K562 (cell line): ENCODE measurements at regions not wholly inside any gene's neighbourhood (a gene's known extent, or its start where the extent isn't known, plus 50 kb on each side); places are given as distances from the start of the nearest gene placed in this dataset.

ENCODE experiments used
- ATAC-seq: fragments of 200-7000 bp; cut with Tn5 transposase; 3 replicates; pipeline ENCODE4 v1.9.1; 2020; ENCODE audit warnings: moderate library complexity
- BruUV-seq: library from RNA; stranded (reverse); fragments of 400-500 nt; replicated peaks from 2 replicates; lab custom pipeline; 2021; lab: Mats Ljungman, UMichigan
- CTCF ChIA-PET: fragments of 300-600 bp; formaldehyde crosslinking; extraction: SDS; loops from one replicate; lab custom pipeline; 2021; ENCODE audit warnings: low intra/inter-chr PET ratio; lab: Yijun Ruan, JAX
- POLR2A ChIA-PET: fragments of 300-600, 350-650 bp; sonication (Branson Sonifier 250); formaldehyde crosslinking; extraction: SDS; loops from one replicate; lab custom pipeline; 2021; ENCODE audit warnings: antibody characterized with exemption, inconsistent platforms; lab: Yijun Ruan, JAX
- DNase-seq, 4 experiments: peaks; one replicate each; pipeline versions ENCODE4 v3.0.0 to v3.0.0-alpha.2; 2011 to 2018; ENCODE audit warnings: low spot score in 3 of 4, mixed read lengths in 3 of 4; ENCODE audit errors: extremely low read depth in 1 of 4
- FAIRE-seq: peaks from 2 replicates; lab custom pipeline; 2011; peaks lifted over from hg19 to GRCh38; lab: Jason Lieb, UNC
- H2AFZ ChIP-seq: 2 replicates; pipeline ENCODE4 v1.6.0; 2011; ENCODE audit warnings: low read depth, low read length, control low read depth, inconsistent platforms
- H3K27ac ChIP-seq: fragments of 200-600 bp; 3 replicates; pipeline ENCODE4 v1.8.0; 2011; ENCODE audit warnings: low read depth, mild to moderate bottlenecking, control low read depth, inconsistent platforms, low read length, moderate library complexity, mixed read lengths; ENCODE audit errors: extremely low read depth
- H3K27me3 ChIP-seq, 2 experiments: fragments of 300-600 bp in 1 of 2; 2 replicates in 1 of 2; 3 replicates in 1 of 2; pipeline versions ENCODE4 v1.6.0 to v1.8.0; 2011; ENCODE audit warnings: inconsistent platforms in 2 of 2, low read length in 2 of 2, mild to moderate bottlenecking in 1 of 2, mixed read lengths in 1 of 2, moderate library complexity in 1 of 2; ENCODE audit not compliant: control insufficient read depth in 2 of 2, insufficient read depth in 2 of 2
- H3K36me3 ChIP-seq: fragments of 300-600 bp; 3 replicates; pipeline ENCODE4 v1.8.0; 2011; ENCODE audit warnings: mild to moderate bottlenecking, low read length, inconsistent platforms; ENCODE audit not compliant: control insufficient read depth, insufficient read depth
- H3K4me1 ChIP-seq, 2 experiments: fragments of 200-600 bp in 1 of 2; replicated peaks in 1 of 2; 2 replicates in 1 of 2; 3 replicates in 1 of 2; pipeline versions ENCODE4 v1.5.1 to v1.8.0; 2011; ENCODE audit warnings: inconsistent platforms in 2 of 2, low read length in 2 of 2, mild to moderate bottlenecking in 1 of 2, mixed read lengths in 1 of 2, moderate library complexity in 1 of 2; ENCODE audit not compliant: control insufficient read depth in 2 of 2, insufficient read depth in 2 of 2
- H3K4me2 ChIP-seq: 2 replicates; pipeline ENCODE4 v1.6.1; 2011; ENCODE audit warnings: low read length, control low read depth, inconsistent platforms, mixed read lengths; ENCODE audit not compliant: insufficient read depth
- H3K4me3 ChIP-seq: fragments of 200-600 bp; sonication (generic), shearing (Covaris generic); 2 replicates; pipeline ENCODE4 v1.5.1; 2016; ENCODE audit warnings: control low read depth, inconsistent platforms
- H3K79me2 ChIP-seq: fragments of 200-600 bp; 3 replicates; pipeline ENCODE4 v1.8.0; 2011; ENCODE audit warnings: low read length, inconsistent platforms; ENCODE audit not compliant: control insufficient read depth, insufficient read depth
- H3K9ac ChIP-seq, 2 experiments: 2 replicates each; pipeline versions ENCODE4 v1.6.0 to v1.6.1; 2011; ENCODE audit warnings: low read depth in 2 of 2, low read length in 2 of 2, control low read depth in 1 of 2, inconsistent platforms in 1 of 2, mild to moderate bottlenecking in 1 of 2, mixed read lengths in 1 of 2; ENCODE audit not compliant: insufficient read depth in 1 of 2
- H3K9me1 ChIP-seq: one replicate; pipeline ENCODE4 v1.6.0; 2011; ENCODE audit warnings: inconsistent platforms, mild to moderate bottlenecking, low read length, moderate library complexity; ENCODE audit not compliant: control insufficient read depth, insufficient read depth
- H3K9me3 ChIP-seq: replicated peaks from 2 replicates; pipeline ENCODE4 v1.5.1; 2011; ENCODE audit warnings: low read depth, low read length, inconsistent platforms; ENCODE audit not compliant: control insufficient read depth, insufficient read depth
- H4K20me1 ChIP-seq: replicated peaks from 2 replicates; pipeline ENCODE4 v1.6.1; 2011; ENCODE audit warnings: low read length, inconsistent platforms, mixed read lengths; ENCODE audit not compliant: control insufficient read depth, insufficient read depth
- ARHGAP35 ChIP-seq: fragments of 450-650 bp; IDR thresholded peaks from 2 replicates; pipeline ENCODE4 v1.6.1; 2018; ENCODE audit not compliant: partially characterized antibody
- ESRRB ChIP-seq: fragments of 250-450 bp; sonication (Bioruptor Pico); IDR thresholded peaks from 2 replicates; pipeline ENCODE4 v1.5.0; 2020; ENCODE audit warnings: mild to moderate bottlenecking, moderate library complexity, borderline replicate concordance
- EZH2 ChIP-seq: IDR thresholded peaks from 2 replicates; pipeline ENCODE4 v1.6.1; 2012; ENCODE audit warnings: low read depth, mild to moderate bottlenecking, inconsistent platforms, low read length, borderline replicate concordance
- FIP1L1 ChIP-seq: fragments of 200-400 bp; formaldehyde crosslinking; IDR thresholded peaks from 2 replicates; pipeline ENCODE4 v1.6.1; 2018; ENCODE audit warnings: mild to moderate bottlenecking, low read depth, low read length; ENCODE audit not compliant: poor library complexity, severe bottlenecking
- NONO ChIP-seq, 2 experiments: fragments of 200-400 bp in 1 of 2; fragments of 450-650 bp in 1 of 2; formaldehyde crosslinking in 1 of 2; IDR thresholded peaks; 2 replicates each; pipeline ENCODE4 v1.6.1; 2017; ENCODE audit warnings: low read depth in 2 of 2, mild to moderate bottlenecking in 2 of 2, moderate library complexity in 2 of 2, low read length in 1 of 2
- ZNF165 ChIP-seq: fragments of 250-450 bp; sonication (Bioruptor Pico); IDR thresholded peaks from 2 replicates; pipeline ENCODE4 v1.4.0; 2020; ENCODE audit warnings: borderline replicate concordance
- ZNF175 ChIP-seq: fragments of 200-800 bp; sonication (Bioruptor generic); IDR thresholded peaks from 2 replicates; pipeline ENCODE4 v1.6.1; 2016; ENCODE audit warnings: low read depth, mild to moderate bottlenecking, missing genetic modification characterization, missing compliant biosample characterization
- ZNF263 ChIP-seq: sonication (generic); formaldehyde crosslinking; IDR thresholded peaks from 2 replicates; pipeline ENCODE4 v1.8.0; 2022; ENCODE audit warnings: mild to moderate bottlenecking, missing genetic modification reagents, borderline replicate concordance
- ZNF717 ChIP-seq: fragments of 250-450 bp; sonication (Bioruptor Pico); IDR thresholded peaks from 2 replicates; pipeline ENCODE4 v1.5.0; 2021
- ZNF766 ChIP-seq: fragments of 200-800 bp; sonication (Bioruptor generic); conservative IDR thresholded peaks from 2 replicates; pipeline ENCODE4 v1.6.1; 2016; ENCODE audit warnings: missing genetic modification characterization, missing compliant biosample characterization
- WGBS: fragments of 100-300 bp; shearing (Covaris generic); methylation state at CpG from one replicate; pipeline ENCODE4 v1.1.6; 2016; ENCODE audit warnings: low coverage, mixed read lengths; ENCODE audit not compliant: insufficient coverage; ENCODE audit errors: missing lambda C conversion rate; 5-methylcytosine and 5-hydroxymethylcytosine counted together
- in situ Hi-C: fragments of 300-500 bp; cut with MboI; formaldehyde crosslinking; loops from 4 replicates; pipeline ENCODE4 v1.15.0; 2018; ENCODE audit warnings: inconsistent platforms, mixed read lengths
- intact Hi-C: fragments of 100-400 bp; cut with micrococcal nuclease; formaldehyde crosslinking; loops from 2 replicates; pipeline ENCODE4 v1.14.2; 2022
- TF ChIP-seq, protein P1 (sequence below): fragments of 450-650 bp; IDR thresholded peaks from 2 replicates; pipeline ENCODE4 v1.6.1; 2017; ENCODE audit warnings: antibody characterized with exemption, mild to moderate bottlenecking
- TF ChIP-seq, protein P2 (sequence below): fragments of 250-450 bp; sonication (Bioruptor Pico); IDR thresholded peaks from 2 replicates; pipeline ENCODE4 v1.8.0; 2022; ENCODE audit warnings: moderate library complexity, mild to moderate bottlenecking, inconsistent platforms
- TF ChIP-seq, protein P3 (sequence below): fragments of 450-650 bp; formaldehyde crosslinking; conservative IDR thresholded peaks from 2 replicates; pipeline ENCODE4 v1.4.0; 2022; ENCODE audit warnings: mild to moderate bottlenecking, missing genetic modification characterization

DNA sequence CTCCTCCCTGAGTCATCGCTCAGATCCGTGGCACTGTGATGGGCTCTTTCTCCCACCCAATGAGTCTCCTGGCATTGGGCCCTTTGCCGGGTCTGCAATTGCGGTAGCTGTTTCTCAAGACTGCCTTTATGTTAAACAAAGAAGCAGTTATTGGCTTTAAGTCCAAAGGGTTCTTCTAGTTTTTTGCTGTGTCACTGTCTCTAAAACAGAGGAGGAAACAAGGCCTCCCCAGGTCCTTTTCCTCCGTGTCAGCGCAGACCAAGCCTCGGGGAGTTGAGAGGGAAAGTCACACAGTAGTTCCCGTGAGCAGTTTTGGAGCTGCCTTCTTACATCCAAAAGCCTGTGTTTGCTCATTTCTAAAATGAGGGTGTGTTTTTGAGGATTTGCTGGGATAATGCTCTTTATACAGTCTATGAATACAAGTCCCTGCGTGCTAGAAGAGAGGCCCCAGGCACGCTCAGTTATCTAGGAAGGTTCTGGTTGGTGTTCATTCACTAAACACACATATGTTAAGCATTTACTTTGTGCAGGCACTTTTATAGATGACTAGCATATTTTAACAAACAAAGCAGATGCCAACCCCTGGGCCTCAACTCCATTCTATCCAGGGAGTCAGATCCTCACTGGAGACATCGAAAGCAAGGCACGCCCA is 126.0 kb upstream of the PZP start (continued):
- TF ChIP-seq FIP1L1, result no peak

DNA sequence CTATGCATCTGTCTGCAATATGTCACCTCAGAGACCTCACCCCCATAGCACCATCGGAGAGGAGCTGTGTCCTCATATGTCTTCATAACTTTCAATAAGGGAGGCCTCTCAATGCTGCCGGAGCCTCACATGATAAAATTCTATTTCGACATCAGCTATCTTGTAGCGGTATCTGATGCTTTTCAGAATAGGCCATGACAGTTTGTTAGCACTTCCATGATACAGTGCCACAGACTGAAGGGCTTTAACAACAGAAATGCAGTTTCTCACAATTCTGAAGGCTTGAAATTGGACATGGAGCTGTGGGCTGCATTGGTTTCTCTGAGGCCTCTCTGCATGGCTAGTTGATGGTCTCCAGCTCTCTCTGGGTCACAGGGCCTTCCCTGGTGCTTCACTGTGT is 125.0 kb upstream of the PZP start:
- CTCF ChIA-PET, result no interaction called here
- H3K27me3 ChIP-seq, result no peaks in the 10 kb centered on the region
- in situ Hi-C loops (loop anchor here (25.0 kb wide), 1 partner anchor 304 kb away; no protein-coding TSS in a partner anchor), intact Hi-C loops (loop anchor here (10.0 kb wide), 2 partner anchors 132 to 252 kb away; no protein-coding TSS in a partner anchor)
- H3K9me1 ChIP-seq, result no peaks in the 10 kb centered on the region
- H3K36me3 ChIP-seq, result no peaks in the 10 kb centered on the region
- no peak for ATAC-seq
- H3K9me3 ChIP-seq, result no peaks in the 10 kb centered on the region; the same call in 1 of the 2 replicates
- no peak overlapping the region for H3K4me2 ChIP-seq
- no peak for FAIRE-seq
- no TSS peak for BruUV-seq
- H3K9ac ChIP-seq, result no peak overlapping the region
- H4K20me1 ChIP-seq, result no peaks in the 10 kb centered on the region
- no peaks in the 10 kb centered on the region for H3K79me2 ChIP-seq
- H3K4me3 ChIP-seq, result no peak overlapping the region
- POLR2A ChIA-PET, result interaction anchor here (0.6 kb wide), 1 partner anchor 9 kb away, joined by 3 read pairs; no protein-coding TSS in a partner anchor
- H3K27ac ChIP-seq, result no peak overlapping the region
- DNase-seq, result no peak
- WGBS, result 41% methylated on average over 4 of the region's 4 CpGs
- peaks cover 0 to 8% of the 10 kb centered on the region in 2 experiments; a peak in 2 of 5 replicates for H3K4me1 ChIP-seq
- H2AFZ ChIP-seq, result no peak overlapping the region
- TF ChIP-seq ARHGAP35 (no peak), ZNF766 (CRISPR knock-in tag) (0 out of 2 replicates have a peak, but pooled peaks have one; percentile 31), EZH2 (no peak), ZNF165 (CRISPR knock-in tag) (no peak), NONO (IDR thresholded peaks at IDR 0.05; ENCODE audit: low read depth in 2 of 2, low read length in 1 of 2) (no peak), ZNF717 (CRISPR knock-in tag) (no peak), ESRRB (no peak), ZNF263 (CRISPR knock-in tag) (no peak), ZNF175 (peak; percentile 62)
- TF ChIP-seq, protein P1, sequence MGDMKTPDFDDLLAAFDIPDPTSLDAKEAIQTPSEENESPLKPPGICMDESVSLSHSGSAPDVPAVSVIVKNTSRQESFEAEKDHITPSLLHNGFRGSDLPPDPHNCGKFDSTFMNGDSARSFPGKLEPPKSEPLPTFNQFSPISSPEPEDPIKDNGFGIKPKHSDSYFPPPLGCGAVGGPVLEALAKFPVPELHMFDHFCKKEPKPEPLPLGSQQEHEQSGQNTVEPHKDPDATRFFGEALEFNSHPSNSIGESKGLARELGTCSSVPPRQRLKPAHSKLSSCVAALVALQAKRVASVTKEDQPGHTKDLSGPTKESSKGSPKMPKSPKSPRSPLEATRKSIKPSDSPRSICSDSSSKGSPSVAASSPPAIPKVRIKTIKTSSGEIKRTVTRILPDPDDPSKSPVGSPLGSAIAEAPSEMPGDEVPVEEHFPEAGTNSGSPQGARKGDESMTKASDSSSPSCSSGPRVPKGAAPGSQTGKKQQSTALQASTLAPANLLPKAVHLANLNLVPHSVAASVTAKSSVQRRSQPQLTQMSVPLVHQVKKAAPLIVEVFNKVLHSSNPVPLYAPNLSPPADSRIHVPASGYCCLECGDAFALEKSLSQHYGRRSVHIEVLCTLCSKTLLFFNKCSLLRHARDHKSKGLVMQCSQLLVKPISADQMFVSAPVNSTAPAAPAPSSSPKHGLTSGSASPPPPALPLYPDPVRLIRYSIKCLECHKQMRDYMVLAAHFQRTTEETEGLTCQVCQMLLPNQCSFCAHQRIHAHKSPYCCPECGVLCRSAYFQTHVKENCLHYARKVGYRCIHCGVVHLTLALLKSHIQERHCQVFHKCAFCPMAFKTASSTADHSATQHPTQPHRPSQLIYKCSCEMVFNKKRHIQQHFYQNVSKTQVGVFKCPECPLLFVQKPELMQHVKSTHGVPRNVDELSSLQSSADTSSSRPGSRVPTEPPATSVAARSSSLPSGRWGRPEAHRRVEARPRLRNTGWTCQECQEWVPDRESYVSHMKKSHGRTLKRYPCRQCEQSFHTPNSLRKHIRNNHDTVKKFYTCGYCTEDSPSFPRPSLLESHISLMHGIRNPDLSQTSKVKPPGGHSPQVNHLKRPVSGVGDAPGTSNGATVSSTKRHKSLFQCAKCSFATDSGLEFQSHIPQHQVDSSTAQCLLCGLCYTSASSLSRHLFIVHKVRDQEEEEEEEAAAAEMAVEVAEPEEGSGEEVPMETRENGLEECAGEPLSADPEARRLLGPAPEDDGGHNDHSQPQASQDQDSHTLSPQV, result no peak
- TF ChIP-seq, protein P2, sequence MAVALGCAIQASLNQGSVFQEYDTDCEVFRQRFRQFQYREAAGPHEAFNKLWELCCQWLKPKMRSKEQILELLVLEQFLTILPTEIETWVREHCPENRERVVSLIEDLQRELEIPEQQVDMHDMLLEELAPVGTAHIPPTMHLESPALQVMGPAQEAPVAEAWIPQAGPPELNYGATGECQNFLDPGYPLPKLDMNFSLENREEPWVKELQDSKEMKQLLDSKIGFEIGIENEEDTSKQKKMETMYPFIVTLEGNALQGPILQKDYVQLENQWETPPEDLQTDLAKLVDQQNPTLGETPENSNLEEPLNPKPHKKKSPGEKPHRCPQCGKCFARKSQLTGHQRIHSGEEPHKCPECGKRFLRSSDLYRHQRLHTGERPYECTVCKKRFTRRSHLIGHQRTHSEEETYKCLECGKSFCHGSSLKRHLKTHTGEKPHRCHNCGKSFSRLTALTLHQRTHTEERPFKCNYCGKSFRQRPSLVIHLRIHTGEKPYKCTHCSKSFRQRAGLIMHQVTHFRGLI, result 0 out of 2 replicates have a peak, but pooled peaks have one; percentile 10
- TF ChIP-seq, protein P3, sequence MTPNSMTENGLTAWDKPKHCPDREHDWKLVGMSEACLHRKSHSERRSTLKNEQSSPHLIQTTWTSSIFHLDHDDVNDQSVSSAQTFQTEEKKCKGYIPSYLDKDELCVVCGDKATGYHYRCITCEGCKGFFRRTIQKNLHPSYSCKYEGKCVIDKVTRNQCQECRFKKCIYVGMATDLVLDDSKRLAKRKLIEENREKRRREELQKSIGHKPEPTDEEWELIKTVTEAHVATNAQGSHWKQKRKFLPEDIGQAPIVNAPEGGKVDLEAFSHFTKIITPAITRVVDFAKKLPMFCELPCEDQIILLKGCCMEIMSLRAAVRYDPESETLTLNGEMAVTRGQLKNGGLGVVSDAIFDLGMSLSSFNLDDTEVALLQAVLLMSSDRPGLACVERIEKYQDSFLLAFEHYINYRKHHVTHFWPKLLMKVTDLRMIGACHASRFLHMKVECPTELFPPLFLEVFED (CRISPR knock-in tag), result no peak
